Calu3 (cell line): ENCODE measurements at regions not wholly inside any gene's neighbourhood (a gene's known extent, or its start where the extent isn't known, plus 50 kb on each side); places are given as distances from the start of the nearest gene placed in this dataset.

Source experiments
- BruUV-seq: library from RNA; stranded (reverse); fragments of 400-500 nt; replicated peaks from 2 replicates; lab custom pipeline; 2021; lab: Mats Ljungman, UMichigan
- CTCF ChIA-PET: fragments of 300-600 bp; sonication (Branson Sonifier 250); formaldehyde crosslinking; loops from one replicate; lab custom pipeline; 2022; ENCODE audit warnings: antibody characterized with exemption; lab: Charles Lee
- DNase-seq: peaks from one replicate; pipeline ENCODE4 v3.0.0; 2022
- H3K27ac Mint-ChIP-seq: one replicate; pipeline ENCODE4 v1.8.0; 2022; ENCODE audit warnings: mixed read lengths; ENCODE audit not compliant: unreplicated experiment
- H3K27me3 Mint-ChIP-seq: one replicate; pipeline ENCODE4 v1.8.0; 2022; ENCODE audit warnings: mixed read lengths; ENCODE audit not compliant: unreplicated experiment
- H3K36me3 Mint-ChIP-seq: one replicate; pipeline ENCODE4 v1.8.0; 2022; ENCODE audit warnings: mild to moderate bottlenecking, moderate library complexity, mixed read lengths; ENCODE audit not compliant: insufficient read depth, unreplicated experiment
- H3K4me1 Mint-ChIP-seq: one replicate; pipeline ENCODE4 v1.8.0; 2022; ENCODE audit warnings: mild to moderate bottlenecking, low read depth, mixed read lengths; ENCODE audit not compliant: unreplicated experiment
- H3K4me3 Mint-ChIP-seq: one replicate; pipeline ENCODE4 v1.8.0; 2022; ENCODE audit warnings: mild to moderate bottlenecking, low read depth, moderate library complexity, mixed read lengths; ENCODE audit not compliant: unreplicated experiment
- H3K9me3 Mint-ChIP-seq: one replicate; pipeline ENCODE4 v1.8.0; 2022; ENCODE audit warnings: low read depth, mixed read lengths; ENCODE audit not compliant: unreplicated experiment
- intact Hi-C: fragments of 100-400 bp; cut with micrococcal nuclease; formaldehyde crosslinking; loops from one replicate; pipeline ENCODE4 v1.10.0; 2022; ENCODE audit not compliant: unreplicated experiment
- TF ChIP-seq, protein P1 (sequence below): fragments of 200-600 bp; IDR thresholded peaks from one replicate; pipeline ENCODE4 v1.8.0; 2022; ENCODE audit warnings: antibody characterized with exemption; ENCODE audit not compliant: unreplicated experiment

- no peaks in the 10 kb centered on the region for H3K4me1 Mint-ChIP-seq
- H3K27ac Mint-ChIP-seq = no peak overlapping the region
- BruUV-seq = no TSS peak
- TF ChIP-seq, protein P1, sequence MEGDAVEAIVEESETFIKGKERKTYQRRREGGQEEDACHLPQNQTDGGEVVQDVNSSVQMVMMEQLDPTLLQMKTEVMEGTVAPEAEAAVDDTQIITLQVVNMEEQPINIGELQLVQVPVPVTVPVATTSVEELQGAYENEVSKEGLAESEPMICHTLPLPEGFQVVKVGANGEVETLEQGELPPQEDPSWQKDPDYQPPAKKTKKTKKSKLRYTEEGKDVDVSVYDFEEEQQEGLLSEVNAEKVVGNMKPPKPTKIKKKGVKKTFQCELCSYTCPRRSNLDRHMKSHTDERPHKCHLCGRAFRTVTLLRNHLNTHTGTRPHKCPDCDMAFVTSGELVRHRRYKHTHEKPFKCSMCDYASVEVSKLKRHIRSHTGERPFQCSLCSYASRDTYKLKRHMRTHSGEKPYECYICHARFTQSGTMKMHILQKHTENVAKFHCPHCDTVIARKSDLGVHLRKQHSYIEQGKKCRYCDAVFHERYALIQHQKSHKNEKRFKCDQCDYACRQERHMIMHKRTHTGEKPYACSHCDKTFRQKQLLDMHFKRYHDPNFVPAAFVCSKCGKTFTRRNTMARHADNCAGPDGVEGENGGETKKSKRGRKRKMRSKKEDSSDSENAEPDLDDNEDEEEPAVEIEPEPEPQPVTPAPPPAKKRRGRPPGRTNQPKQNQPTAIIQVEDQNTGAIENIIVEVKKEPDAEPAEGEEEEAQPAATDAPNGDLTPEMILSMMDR = no peak
- intact Hi-C loops = no loop called here
- H3K4me3 Mint-ChIP-seq = no peak overlapping the region
- H3K9me3 Mint-ChIP-seq = peaks cover 3% of the 10 kb centered on the region
- H3K27me3 Mint-ChIP-seq = peaks cover 53% of the 10 kb centered on the region
- no peak for DNase-seq
- CTCF ChIA-PET = no interaction called here
- no peaks in the 10 kb centered on the region for H3K36me3 Mint-ChIP-seq
Measured at GRCh38 chr20:61105395-61105794, 146.7 kb upstream of the CDH4 start.

GRCh38 chr20:61106438-61106837 lies 145.6 kb upstream of the CDH4 start:
- H3K9me3 Mint-ChIP-seq = peaks cover 3% of the 10 kb centered on the region
- H3K27me3 Mint-ChIP-seq = peaks cover 63% of the 10 kb centered on the region
- DNase-seq = no peak
- no peaks in the 10 kb centered on the region for H3K4me1 Mint-ChIP-seq
- CTCF ChIA-PET = no interaction called here
- H3K4me3 Mint-ChIP-seq = no peak overlapping the region
- no peaks in the 10 kb centered on the region for H3K36me3 Mint-ChIP-seq
- TF ChIP-seq, protein P1 = no peak
- no peak overlapping the region for H3K27ac Mint-ChIP-seq
- intact Hi-C loops = no loop called here
- BruUV-seq = no TSS peak

DNA sequence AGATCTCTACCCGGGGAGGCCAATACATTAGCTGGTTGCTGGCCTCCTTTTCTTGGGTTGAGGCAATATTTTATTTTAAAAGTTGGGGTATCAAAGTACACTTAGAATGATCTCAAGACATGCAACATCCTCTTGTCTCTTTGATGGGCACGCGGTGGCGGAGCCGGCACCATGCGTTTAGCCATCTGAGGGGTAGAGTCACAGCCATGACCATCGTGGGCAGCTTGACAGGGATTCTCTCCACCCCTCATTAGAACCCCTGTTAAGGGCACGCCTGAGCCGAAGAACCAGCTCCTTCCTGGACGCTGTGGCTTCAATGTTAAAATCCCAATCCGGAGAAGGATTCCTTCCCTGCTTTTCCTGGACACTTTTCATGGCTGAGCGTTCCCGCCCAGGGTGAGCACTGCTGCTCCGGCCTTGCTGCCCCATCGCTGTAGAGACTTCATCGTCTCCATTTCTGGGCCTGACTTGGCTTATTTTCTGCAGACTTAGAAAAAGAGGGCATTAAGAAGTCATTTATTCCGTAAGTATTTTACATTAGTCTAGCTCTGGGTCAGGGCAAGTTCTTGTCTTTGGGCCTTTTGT lies 142.7 kb upstream of the CDH4 start:
- Mint-ChIP-seq H3K4me1 (no peaks in the 10 kb centered on the region), H3K27me3 (peaks cover 52% of the 10 kb centered on the region), H3K27ac (no peak overlapping the region), H3K36me3 (no peaks in the 10 kb centered on the region), H3K9me3 (peaks cover 3% of the 10 kb centered on the region), H3K4me3 (no peak overlapping the region)
- no TSS peak for BruUV-seq
- TF ChIP-seq, protein P1 = no peak
- no peak for DNase-seq
- intact Hi-C loops = no loop called here
- CTCF ChIA-PET = no interaction called here

- BruUV-seq = no TSS peak
- CTCF ChIA-PET = no interaction called here
- Mint-ChIP-seq H3K4me1 (no peaks in the 10 kb centered on the region), H3K36me3 (no peaks in the 10 kb centered on the region), H3K27me3 (peaks cover 24% of the 10 kb centered on the region), H3K9me3 (peaks cover 5% of the 10 kb centered on the region), H3K4me3 (no peak overlapping the region), H3K27ac (no peak overlapping the region)
- intact Hi-C loops = no loop called here
- no peak for DNase-seq
- TF ChIP-seq, protein P1 = no peak
Measured at GRCh38 chr20:61112515-61112914, 139.5 kb upstream of the CDH4 start.
